Ishikawa (cell line): ENCODE measurements at regions not wholly inside any gene's neighbourhood (a gene's known extent, or its start where the extent isn't known, plus 50 kb on each side); places are given as distances from the start of the nearest gene placed in this dataset.

Experiments used
- CEBPB ChIP-seq: IDR thresholded peaks from 2 replicates; pipeline ENCODE4 v1.6.1; 2012
- CREB1 ChIP-seq: IDR thresholded peaks from 2 replicates; pipeline ENCODE4 v1.6.1; 2012; ENCODE audit warnings: low read depth
- EGR1 ChIP-seq: IDR thresholded peaks from 2 replicates; pipeline ENCODE4 v1.6.1; 2012
- EP300 ChIP-seq: IDR thresholded peaks from 2 replicates; pipeline ENCODE4 v1.6.1; 2012; ENCODE audit warnings: borderline replicate concordance
- FOXM1 ChIP-seq: IDR thresholded peaks from 2 replicates; pipeline ENCODE4 v1.6.1; 2012; ENCODE audit warnings: low read depth, borderline replicate concordance
- TAF1 ChIP-seq: IDR thresholded peaks from 2 replicates; pipeline ENCODE4 v1.6.1; 2012; ENCODE audit warnings: low read depth, mild to moderate bottlenecking
- YY1 ChIP-seq: IDR thresholded peaks from 2 replicates; pipeline ENCODE4 v1.6.1; 2012; ENCODE audit warnings: low read depth

DNA sequence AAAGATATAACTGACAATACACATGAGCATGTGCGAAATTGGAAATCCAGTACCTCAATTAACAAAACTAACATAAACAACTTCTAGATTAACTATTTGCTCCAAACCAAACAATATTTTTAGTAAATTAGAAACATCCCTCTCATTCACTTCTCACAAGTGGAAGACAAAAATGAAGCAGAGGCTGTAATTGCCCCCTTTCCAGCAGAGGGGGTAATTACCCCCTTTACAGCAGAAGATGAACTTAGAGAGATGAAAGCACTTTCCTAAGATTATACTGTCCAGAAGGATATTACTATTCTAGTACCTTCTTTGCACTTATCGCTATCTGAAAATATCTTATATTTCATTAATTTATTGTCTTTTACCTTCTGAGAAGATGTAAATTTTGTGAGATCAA is 1025.2 kb downstream of the FSCB start:
- TF ChIP-seq EP300, result no peak
- TF ChIP-seq CREB1, result no peak
- no peak for TF ChIP-seq EGR1
- TF ChIP-seq FOXM1, result no peak
- TF ChIP-seq YY1, result no peak
- no peak for TF ChIP-seq CEBPB
- TF ChIP-seq TAF1, result no peak
